Motor neuron (in vitro differentiated cells): ENCODE measurements at regions not wholly inside any gene's neighbourhood (a gene's known extent, or its start where the extent isn't known, plus 50 kb on each side); places are given as distances from the start of the nearest gene placed in this dataset.

Source experiments
- ATAC-seq, 8 experiments: fragments of 200-7000 bp; cut with Tn5 transposase; replicated peaks in 6 of 8; 2 replicates each; pipeline ENCODE4 v1.8.0; 2021; ENCODE audit warnings: mild to moderate bottlenecking in 8 of 8, moderate library complexity in 8 of 8
- H3K27ac ChIP-seq, 2 donors: fragments of 250-450 bp; sonication (Bioruptor Pico); 2 replicates each; pipeline ENCODE4 v1.9.0; 2021; ENCODE audit warnings: antibody characterized with exemption in 2 of 2, mild to moderate bottlenecking in 2 of 2, moderate library complexity in 1 of 2
- H3K4me1 ChIP-seq, 2 donors: fragments of 250-450 bp; sonication (Bioruptor Pico); replicated peaks in 1 of 2; 2 replicates each; pipeline ENCODE4 v1.6.1; 2021; ENCODE audit warnings: antibody characterized with exemption in 2 of 2, mild to moderate bottlenecking in 2 of 2, moderate library complexity in 1 of 2
- H3K4me3 ChIP-seq, 5 donors: fragments of 250-450 bp; sonication (Bioruptor Pico); 2 replicates each; pipeline ENCODE4 v1.9.0; 2021; ENCODE audit warnings: antibody characterized with exemption in 5 of 5, mild to moderate bottlenecking in 5 of 5, moderate library complexity in 4 of 5
- WGBS, 10 experiments: fragments of 450-650 bp; shearing (Covaris generic); methylation state at CpG; one replicate each; pipeline ENCODE4 v1.0.0; 2022; 5-methylcytosine and 5-hydroxymethylcytosine counted together
- in situ Hi-C, 9 experiments: fragments of 400-800 bp; cut with MboI; loops; one replicate each; pipeline ENCODE4 v1.15.0; 2021; ENCODE audit warnings: low sequenced_read_pairs in 9 of 9, low pct_unique_long_range_greater_than_20kb in 2 of 9; ENCODE audit not compliant: unreplicated experiment in 9 of 9

DNA sequence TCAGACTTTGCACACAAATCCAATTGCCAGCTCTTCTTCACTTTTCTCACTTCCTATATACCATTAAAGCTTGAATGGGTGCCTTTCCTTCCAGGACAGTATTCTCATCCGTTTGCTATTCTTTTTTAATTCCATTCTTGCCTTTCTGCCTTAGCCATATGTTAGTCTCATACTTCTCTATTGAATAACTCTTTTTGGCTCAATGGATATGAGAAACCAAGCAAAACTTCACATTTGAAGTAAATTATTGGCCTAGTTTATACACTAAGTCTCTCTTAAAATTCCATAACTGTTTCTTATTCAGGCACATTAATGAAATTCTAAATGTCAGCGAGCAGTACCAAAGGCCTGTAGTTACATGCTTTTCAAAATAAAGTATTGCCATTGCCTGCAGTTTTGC is 129.6 kb upstream of the FRY start:
- in situ Hi-C loops: loop anchor here in 1 of 9 experiments (25.0 kb wide), 1 partner anchor 410 kb away; the partner anchor contains the start of genes BRCA2 and ZAR1L
- no peak for ATAC-seq
- Histone ChIP-seq H3K27ac (no peak overlapping the region), H3K4me3 (no peak overlapping the region), H3K4me1 (peaks cover 7 to 16% of the 10 kb centered on the region in 2 donors)
- 29 to 100% (median 83%) methylated on average over 1 to 2 of the region's 2 CpGs for WGBS, 10 experiments

DNA sequence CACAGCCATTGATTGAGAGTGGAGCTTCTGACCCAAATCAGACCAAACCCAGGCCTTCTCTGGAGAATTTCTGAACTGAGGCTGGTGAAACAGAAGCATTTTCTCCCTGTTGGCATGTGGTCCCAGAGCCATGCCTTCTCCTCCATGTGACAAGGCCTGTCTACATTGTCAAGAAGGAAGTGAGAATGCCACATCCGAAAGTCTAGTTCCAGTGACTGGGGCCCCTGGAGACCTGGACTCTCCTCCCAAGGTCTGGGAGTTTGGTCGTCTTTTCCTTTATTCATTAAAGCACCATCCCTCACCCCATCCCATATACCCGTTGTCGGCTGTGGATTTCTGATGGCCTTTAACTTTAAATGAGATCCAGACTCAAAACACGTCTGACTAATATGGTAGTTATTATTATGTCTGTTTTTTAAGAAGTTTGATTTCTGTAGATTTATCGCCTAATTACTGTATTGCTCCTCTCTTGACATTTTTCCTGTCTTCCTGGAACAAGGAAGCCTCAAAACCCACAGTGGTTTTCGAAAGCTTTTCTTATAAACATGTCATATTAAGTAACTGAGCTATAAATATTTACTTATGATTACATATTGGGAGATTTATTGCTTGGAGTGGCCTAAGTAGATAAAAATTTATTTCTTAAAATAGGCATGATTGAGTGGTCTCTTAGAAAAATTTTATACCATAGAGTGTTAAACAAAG is 128.3 kb upstream of the FRY start:
- no peak for ATAC-seq

DNA sequence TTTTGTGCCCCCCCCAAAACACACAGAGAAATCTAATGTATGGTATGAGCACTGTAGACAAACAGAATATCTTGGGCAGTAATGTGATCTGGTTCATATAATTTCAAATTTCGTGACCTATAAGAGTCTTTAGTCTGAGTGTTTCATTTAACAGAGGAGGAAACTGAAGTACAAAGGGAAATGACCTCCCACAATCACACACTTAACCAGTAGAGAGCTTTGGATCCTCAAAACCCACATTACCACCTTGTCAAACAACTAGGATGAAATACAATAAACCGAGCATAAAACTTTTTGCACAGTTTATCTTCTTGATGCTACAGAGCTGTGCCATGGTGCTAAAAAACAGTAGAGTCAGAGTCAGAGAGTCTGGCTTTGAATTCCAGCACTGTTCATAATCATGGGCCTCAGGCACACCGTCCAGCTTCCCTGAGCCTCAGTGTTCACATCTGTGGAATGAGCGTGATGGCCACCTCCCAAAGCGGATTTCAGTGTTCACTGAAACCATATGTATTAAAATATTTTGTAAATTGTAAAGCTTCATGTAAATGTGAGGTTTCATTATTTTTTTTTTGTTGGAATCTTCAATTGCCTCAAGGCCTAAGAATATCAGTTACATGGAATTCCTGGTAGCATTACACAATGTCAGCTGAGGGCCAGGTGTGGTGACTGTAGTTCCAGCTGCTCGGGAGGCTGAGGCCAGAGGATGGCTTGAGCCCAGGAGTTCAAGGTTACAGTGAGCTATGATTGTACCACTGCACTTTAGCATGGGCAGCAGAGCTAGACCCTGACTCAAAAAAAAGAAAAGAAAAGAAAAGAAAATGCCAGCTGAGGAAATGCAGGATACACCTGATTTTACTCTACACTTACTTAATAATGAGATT is 126.4 kb upstream of the FRY start:
- WGBS, 10 experiments: 47 to 100% (median 76%) methylated on average over 1 to 6 of the region's 6 CpGs; no CpG with 5 or more reads in 1 of the 10 experiments
- Histone ChIP-seq H3K4me1 (peaks cover 5 to 16% of the 10 kb centered on the region in 2 donors), H3K4me3 (no peak overlapping the region), H3K27ac (no peak overlapping the region)
- in situ Hi-C loops: loop anchor here in 1 of 9 experiments (25.0 kb wide), 1 partner anchor 407 kb away; the partner anchor contains the start of genes BRCA2 and ZAR1L
- peak in 3 of 8 experiments; percentile 48 to 69 (median 59) for ATAC-seq

More for the DNA sequence above, 128.3 kb upstream of the FRY start:
- Histone ChIP-seq H3K4me1 (peaks cover 7 to 13% of the 10 kb centered on the region in 2 donors), H3K27ac (no peak overlapping the region), H3K4me3 (no peak overlapping the region)
- WGBS, 10 experiments: 58 to 97% (median 89%) methylated on average over 4 to 7 of the region's 7 CpGs; no CpG with 5 or more reads in 4 of the 10 experiments
- in situ Hi-C loops: loop anchor here in 1 of 9 experiments (25.0 kb wide), 1 partner anchor 409 kb away; the partner anchor contains the start of genes BRCA2 and ZAR1L

DNA sequence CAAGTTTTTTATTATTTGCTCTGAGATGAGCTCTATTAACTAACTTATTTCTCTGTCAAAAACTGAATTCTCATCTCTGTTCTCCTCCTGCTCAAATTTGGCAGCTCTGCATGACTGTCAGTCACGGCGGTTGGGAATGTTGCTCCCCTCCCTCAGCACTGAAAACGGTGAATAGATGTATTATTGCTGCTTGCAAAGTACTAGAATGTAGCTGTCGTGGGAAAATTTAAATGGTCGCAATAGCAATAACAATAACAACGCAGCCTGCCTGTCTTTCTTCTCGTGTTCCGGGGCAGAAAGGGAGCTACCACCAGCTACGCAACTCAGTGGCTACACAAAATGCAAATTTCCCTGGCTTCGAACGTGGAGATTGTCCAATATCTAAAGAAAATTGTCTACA is 125.6 kb upstream of the FRY start:
- in situ Hi-C loops: loop anchor here in 1 of 9 experiments (25.0 kb wide), 1 partner anchor 406 kb away; the partner anchor contains the start of genes BRCA2 and ZAR1L
- peak in 3 of 8 experiments; percentile 13 to 47 (median 37) for ATAC-seq
- Histone ChIP-seq H3K4me3 (no peak overlapping the region), H3K27ac (no peak overlapping the region), H3K4me1 (peaks cover 5 to 16% of the 10 kb centered on the region in 2 donors)
- WGBS, 10 experiments: 0 to 87% (median 19%) methylated on average over 2 to 11 of the region's 11 CpGs; no CpG with 5 or more reads in 1 of the 10 experiments

DNA sequence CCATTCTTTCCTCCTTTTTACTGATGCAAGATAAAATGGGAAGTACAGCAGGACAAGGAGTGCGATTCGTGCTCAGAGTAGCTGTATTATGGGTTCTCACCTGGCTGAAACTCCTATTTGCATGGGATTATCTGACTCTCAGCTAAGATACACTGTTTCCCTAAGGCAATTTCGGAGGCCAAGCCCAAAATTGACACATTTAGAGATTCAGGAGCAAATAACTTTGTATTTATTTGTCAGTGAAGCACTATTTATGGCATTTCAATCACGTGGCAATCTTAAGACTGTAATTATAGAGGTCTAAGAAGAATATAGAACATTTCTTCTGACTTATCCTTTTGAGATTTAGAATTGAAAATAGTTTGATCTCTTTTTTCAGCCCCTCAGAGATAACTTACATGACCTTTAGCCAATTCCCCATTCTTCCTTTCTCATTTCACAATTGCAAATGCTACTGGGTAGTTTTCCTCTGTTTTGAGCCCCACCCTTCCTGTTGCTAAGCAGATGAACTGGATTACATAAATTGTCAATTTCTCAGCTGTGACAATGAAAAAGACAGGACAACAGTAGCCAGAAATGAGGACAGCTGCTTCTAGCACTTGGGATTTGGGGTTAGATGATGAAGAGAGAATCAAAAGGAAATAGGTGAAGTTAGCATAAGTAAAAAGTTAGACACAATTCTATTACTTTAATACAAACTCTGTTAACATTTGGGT is 122.7 kb upstream of the FRY start:
- WGBS, 10 experiments: 0 to 90% (median 61%) methylated on average over 1 to 4 of the region's 4 CpGs; no CpG with 5 or more reads in 1 of the 10 experiments
- H3K27ac ChIP-seq: no peak overlapping the region
- ATAC-seq: peak in 3 of 8 experiments; percentile 43 to 60 (median 56)
- no peak overlapping the region for H3K4me3 ChIP-seq
- H3K4me1 ChIP-seq: peaks cover 5 to 26% of the 10 kb centered on the region in 2 donors
- in situ Hi-C loops: loop anchor here in 1 of 9 experiments (25.0 kb wide), 1 partner anchor 403 kb away; the partner anchor contains the start of genes BRCA2 and ZAR1L

DNA sequence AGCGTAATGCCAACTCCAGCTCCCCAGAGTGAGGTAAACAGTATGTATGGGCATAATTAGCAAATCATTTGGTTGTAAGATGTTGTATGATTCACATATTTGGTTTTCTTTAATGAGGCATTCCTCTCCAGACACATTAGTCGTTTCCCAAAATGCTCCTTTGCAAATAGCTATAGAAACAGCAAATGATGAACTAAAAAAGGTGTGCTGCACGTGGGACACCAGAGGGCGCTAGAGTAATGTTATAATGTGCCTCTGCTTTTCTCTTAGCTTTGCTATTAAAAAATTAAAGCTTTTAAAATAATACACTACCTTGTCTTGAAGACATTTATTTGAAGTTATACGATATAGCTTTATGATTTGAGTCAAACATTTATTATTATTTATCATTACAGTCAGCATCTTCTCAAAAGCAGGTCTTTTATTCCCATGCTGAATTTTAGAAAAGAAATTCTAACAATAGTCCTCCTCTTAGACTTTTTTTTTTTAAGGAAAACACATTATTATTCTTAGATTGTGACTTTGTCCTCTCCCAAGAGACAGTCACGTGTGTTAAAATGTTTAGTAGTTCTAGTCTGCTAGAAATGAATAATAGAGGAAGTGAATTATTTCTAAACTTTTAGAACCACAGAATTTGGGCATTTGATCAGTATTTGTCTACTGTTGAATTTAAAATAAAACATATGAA is 121.6 kb upstream of the FRY start:
- in situ Hi-C loops: loop anchor here in 1 of 9 experiments (25.0 kb wide), 1 partner anchor 402 kb away; the partner anchor contains the start of genes BRCA2 and ZAR1L
- H3K27ac ChIP-seq: no peak overlapping the region
- WGBS, 10 experiments: 0 to 50% (median 10%) methylated on average over 2 to 6 of the region's 6 CpGs
- peak in 6 of 8 experiments; percentile 3 to 41 (median 16) for ATAC-seq
- H3K4me3 ChIP-seq: no peak overlapping the region
- peaks cover 5 to 26% of the 10 kb centered on the region in 2 donors for H3K4me1 ChIP-seq

DNA sequence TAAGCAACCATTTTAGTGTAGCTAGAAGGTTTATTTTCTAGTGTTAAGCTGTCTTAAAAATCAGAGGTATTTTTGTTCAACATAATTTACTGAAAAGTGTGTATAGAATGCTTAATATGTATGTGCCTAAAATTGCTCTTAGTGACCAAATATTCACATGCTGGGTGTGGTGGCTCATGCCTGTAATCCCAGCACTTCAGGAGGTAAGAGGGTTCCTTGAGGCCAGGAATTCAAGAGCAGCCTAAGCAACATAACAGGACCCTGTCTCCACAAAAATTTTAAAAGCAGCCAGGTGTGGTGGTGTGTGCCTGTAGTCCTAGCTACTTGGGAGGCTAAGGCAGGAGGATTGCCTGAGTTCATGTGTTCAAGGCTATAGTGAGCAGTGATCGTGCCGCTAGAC is 120.9 kb upstream of the FRY start:
- 80 to 100% (median 96%) methylated on average over 1 to 2 of the region's 2 CpGs; no CpG with 5 or more reads in 4 of the 10 experiments for WGBS, 10 experiments
- in situ Hi-C loops: loop anchor here in 1 of 9 experiments (25.0 kb wide), 1 partner anchor 402 kb away; the partner anchor contains the start of genes BRCA2 and ZAR1L
- H3K4me1 ChIP-seq: peaks cover 5 to 26% of the 10 kb centered on the region in 2 donors
- no peak overlapping the region for H3K4me3 ChIP-seq
- no peak overlapping the region for H3K27ac ChIP-seq
- no peak for ATAC-seq

DNA sequence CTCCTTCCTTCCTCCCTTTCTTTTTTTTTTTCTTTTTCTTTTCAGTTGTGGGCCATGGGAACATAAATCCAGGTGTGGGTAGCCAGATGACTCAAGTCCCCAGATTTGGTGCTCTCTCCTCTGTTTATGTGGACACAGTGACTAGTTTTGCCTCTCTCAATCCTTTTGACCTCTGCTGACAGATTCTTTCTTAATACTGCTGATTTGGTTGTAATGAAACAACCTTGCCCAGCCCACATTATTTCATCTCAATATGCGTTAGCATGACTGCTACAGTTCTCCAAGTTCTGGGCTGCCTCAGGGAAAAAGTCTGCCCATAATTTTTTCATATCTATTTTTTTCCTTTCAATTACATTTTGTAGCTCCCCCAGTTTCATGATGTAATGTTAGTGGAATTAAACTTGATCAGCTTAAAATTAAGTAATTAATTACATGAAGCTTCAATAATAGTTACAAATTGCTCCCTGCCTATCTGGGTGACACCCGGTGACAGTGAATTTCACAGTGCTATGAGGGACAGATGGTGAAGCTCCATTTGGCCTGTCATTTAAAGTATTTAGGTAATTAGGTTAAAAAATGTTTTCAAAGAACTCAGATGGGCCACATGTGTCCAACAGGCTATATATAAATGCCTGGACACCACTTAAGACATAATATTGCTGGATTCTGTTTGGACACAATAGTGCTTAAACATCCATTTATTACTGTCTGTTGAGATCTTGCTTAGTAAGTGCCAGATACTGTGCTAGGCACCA is 118.8 kb upstream of the FRY start:
- in situ Hi-C loops: loop anchor here in 1 of 9 experiments (25.0 kb wide), 1 partner anchor 399 kb away; the partner anchor contains the start of genes BRCA2 and ZAR1L
- Histone ChIP-seq H3K27ac (no peak overlapping the region), H3K4me3 (no peak overlapping the region), H3K4me1 (peaks cover 2 to 17% of the 10 kb centered on the region in 2 donors)
- ATAC-seq: peak in 5 of 8 experiments; percentile 13 to 75 (median 67)
- WGBS, 10 experiments: 0 to 92% (median 42%) methylated on average over 1 to 2 of the region's 2 CpGs; no CpG with 5 or more reads in 2 of the 10 experiments

DNA sequence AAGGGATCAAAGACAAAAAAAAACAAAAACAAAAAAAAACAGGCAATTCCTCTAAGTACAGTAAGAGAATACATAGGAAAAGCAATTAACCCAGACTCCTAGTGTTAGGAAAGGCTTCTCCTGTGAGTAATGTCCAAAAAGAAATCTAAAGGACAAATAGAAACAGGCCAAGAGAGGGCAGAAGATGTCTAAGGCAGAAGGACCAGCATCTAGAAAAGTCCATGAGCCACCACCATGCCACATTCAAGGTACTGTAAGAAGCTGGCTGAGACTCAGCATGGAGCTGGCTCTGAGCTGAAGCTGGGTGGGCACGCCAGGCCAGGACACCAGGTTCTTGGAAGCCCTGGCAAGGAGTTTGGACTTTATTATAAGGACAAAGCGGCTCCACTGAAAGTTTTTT is 118.1 kb upstream of the FRY start:
- Histone ChIP-seq H3K4me1 (peaks cover 2 to 17% of the 10 kb centered on the region in 2 donors), H3K4me3 (no peak overlapping the region), H3K27ac (no peak overlapping the region)
- peak in 3 of 8 experiments; percentile 6 to 17 (median 9) for ATAC-seq
- 50 to 100% (median 91%) methylated on average over 1 to 2 of the region's 2 CpGs; no CpG with 5 or more reads in 4 of the 10 experiments for WGBS, 10 experiments
- in situ Hi-C loops: loop anchor here in 1 of 9 experiments (25.0 kb wide), 1 partner anchor 399 kb away; the partner anchor contains the start of genes BRCA2 and ZAR1L

DNA sequence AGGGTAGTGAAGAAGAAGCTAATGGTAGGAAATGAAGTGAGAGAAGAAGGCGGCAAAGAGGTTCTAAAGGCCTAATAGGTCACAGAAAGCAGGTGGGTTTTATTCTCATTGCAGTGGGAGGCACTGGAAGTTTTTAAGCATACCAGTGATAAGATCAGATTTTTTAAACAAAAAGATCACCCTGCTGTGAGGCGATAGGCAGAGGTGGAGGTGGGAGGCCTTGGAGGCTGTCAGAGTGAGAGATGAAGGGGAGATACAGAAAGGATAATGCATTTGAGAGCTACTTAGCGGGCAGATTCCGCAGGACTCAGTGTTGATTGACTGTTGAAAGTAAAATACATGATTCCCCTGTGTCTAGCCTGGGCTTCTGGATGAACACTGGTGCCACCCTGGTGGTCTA is 116.7 kb upstream of the FRY start:
- H3K4me1 ChIP-seq: peaks cover 0 to 13% of the 10 kb centered on the region in 2 donors
- no peak overlapping the region for H3K27ac ChIP-seq
- ATAC-seq: no peak
- no peak overlapping the region for H3K4me3 ChIP-seq
- WGBS, 10 experiments: 80 to 100% (median 93%) methylated on average over 1 to 4 of the region's 4 CpGs; no CpG with 5 or more reads in 2 of the 10 experiments
- in situ Hi-C loops: loop anchor here in 1 of 9 experiments (25.0 kb wide), 1 partner anchor 397 kb away; the partner anchor contains the start of genes BRCA2 and ZAR1L

DNA sequence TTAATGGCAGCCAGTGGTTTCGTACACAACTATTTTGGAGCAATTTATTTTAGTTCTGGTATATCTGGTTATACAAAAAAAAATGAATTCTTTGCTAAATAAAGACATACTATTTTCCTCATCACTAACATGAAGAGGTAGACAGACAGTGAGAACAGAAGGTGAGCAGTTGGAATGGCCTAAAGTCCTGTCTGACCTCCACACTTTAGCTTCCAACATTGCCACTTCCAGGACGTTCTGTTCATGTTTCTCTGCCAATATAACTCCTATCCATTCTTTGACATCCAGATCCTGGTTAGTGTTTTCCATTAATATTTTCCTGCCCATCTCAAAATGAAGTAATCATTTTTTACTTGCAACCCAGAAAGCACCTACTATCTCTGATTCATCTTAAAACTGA is 112.9 kb upstream of the FRY start:
- no peak for ATAC-seq
- H3K4me3 ChIP-seq: no peak overlapping the region
- in situ Hi-C loops: loop anchor here in 1 of 9 experiments (25.0 kb wide), 1 partner anchor 394 kb away; the partner anchor contains the start of genes BRCA2 and ZAR1L
- no peak overlapping the region for H3K27ac ChIP-seq
- H3K4me1 ChIP-seq: no peaks in the 10 kb centered on the region
- WGBS, 10 experiments: 38 to 100% (median 86%) methylated on average over 1 to 2 of the region's 2 CpGs; no CpG with 5 or more reads in 1 of the 10 experiments
